GM12864 (cell line): ENCODE measurements at regions not wholly inside any gene's neighbourhood (a gene's known extent, or its start where the extent isn't known, plus 50 kb on each side); places are given as distances from the start of the nearest gene placed in this dataset.

Source experiments
- DNase-seq: peaks from one replicate; pipeline ENCODE4 v3.0.0-alpha.2; 2011; ENCODE audit warnings: low read depth
- H3K4me3 ChIP-seq: 2 replicates; pipeline ENCODE4 v1.5.1; 2011; ENCODE audit warnings: mild to moderate bottlenecking, low read depth, low read length, control low read depth
- CTCF ChIP-seq: IDR thresholded peaks from 2 replicates; pipeline ENCODE4 v1.5.1; 2011; ENCODE audit warnings: low read depth, mild to moderate bottlenecking, moderate library complexity, low read length, control low read depth, inconsistent platforms; ENCODE audit errors: missing control alignments

GRCh38 chrX:145623453-145623852 is 194.2 kb upstream of the SLITRK2 start:
- no peak overlapping the region for H3K4me3 ChIP-seq
- no peak for DNase-seq

GRCh38 chrX:145630081-145630480 is 187.5 kb upstream of the SLITRK2 start:
- no peak overlapping the region for H3K4me3 ChIP-seq
- TF ChIP-seq CTCF, result no peak
- no peak for DNase-seq

More at GRCh38 chrX:145623453-145623852, 194.2 kb upstream of the SLITRK2 start:
- TF ChIP-seq CTCF, result no peak

- TF ChIP-seq CTCF, result no peak
- no peak overlapping the region for H3K4me3 ChIP-seq
- DNase-seq, result no peak
Observed at GRCh38 chrX:145630806-145631435, 186.7 kb upstream of the SLITRK2 start.

- no peak overlapping the region for H3K4me3 ChIP-seq
- no peak for DNase-seq
- no peak for TF ChIP-seq CTCF
Observed at GRCh38 chrX:145631461-145631951, 186.1 kb upstream of the SLITRK2 start.

- no peak for TF ChIP-seq CTCF
- no peak overlapping the region for H3K4me3 ChIP-seq
- no peak for DNase-seq
Observed at GRCh38 chrX:145654486-145654885, 163.1 kb upstream of the SLITRK2 start.

GRCh38 chrX:145673841-145674240 is 143.8 kb upstream of the SLITRK2 start:
- no peak overlapping the region for H3K4me3 ChIP-seq

More at GRCh38 chrX:145673841-145674240, 143.8 kb upstream of the SLITRK2 start:
- TF ChIP-seq CTCF, result no peak
- no peak for DNase-seq
